ENCODE measurements at regions not wholly inside any gene's neighbourhood (a gene's known extent, or its start where the extent isn't known, plus 50 kb on each side); places are given as distances from the start of the nearest gene placed in this dataset.

DNA sequence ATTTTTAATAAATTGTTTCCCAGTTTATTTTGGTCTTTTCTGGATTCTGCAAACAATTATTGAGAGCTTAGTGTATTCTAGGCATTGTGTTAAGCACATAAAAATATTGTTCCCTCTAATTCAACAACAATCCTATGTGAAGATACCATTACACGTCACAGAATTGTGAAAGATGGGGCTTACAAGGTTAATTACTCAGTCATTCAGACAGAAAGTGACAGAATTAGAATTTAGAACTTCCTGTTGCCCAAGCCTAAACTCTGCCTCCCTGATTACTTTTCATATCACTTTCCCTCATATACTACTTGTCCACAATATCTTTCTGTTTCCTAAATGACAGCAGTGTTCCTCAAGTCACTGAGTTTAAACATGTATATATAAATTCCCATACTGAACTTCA lies 186.7 kb upstream of the VEGFC start:
- DNase-seq (ENCODE audit: low spot score) = no peak

GRCh38 chr4:176981074-176981473 lies 188.4 kb upstream of the VEGFC start:
- DNase-seq (ENCODE audit: low spot score) = no peak

DNA sequence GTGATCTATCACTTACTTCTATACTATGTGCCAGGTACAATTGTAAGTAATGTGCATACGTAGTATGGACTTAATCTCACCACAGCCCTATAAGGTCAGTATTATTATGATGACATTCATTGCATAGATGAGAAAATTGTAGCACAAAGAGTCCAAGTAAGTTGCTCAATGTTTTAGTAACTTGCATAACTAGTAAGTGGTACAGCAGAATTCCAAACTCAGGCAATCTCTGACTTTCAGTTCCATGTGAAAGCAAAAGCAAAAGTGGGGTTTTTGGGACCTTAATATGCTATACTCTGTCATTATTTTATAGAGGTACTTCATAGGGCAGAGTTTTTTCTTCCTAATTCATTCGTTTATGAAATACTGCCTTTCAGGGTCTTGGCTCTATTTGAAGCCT lies 188.8 kb upstream of the VEGFC start:
- no peak for DNase-seq (ENCODE audit: low spot score)

DNA sequence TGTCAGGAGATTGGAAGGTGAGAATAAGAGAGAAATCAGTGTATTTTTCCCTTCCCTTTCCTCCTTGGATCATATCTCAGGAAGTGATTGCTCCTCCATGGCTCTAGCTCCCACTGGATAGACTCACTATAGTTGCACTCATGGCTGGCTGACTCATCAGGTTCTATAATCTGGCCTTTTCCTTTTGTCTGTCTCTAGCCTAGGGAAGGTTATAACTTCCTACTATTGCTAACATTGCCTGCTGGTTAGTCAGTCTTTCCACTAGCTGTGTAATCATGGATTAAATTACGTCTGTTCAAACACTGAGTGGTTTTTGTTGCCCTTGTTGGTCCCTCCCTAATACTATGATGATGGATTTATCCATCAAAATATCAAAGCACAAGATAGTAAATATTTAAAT lies 195.5 kb upstream of the VEGFC start:
- DNase-seq (ENCODE audit: low spot score) = no peak

DNA sequence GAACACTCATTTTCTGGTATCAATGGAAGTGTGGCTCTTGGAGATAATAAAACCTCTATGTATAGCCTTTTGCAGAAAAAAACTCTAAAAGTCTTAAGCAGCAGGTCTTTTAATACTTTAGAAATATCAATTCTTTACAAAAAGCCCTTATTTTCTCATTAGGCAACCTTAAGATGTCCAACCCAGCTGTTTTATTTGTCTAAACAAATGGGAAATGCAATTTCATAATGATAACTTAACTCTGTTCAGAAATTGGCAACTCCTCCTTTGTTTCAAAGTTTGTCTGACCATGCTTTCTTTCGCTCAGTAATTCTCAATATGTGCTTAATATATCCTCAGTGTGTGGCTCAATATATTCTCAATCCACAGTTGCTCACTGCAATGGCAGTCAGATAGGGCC lies 196.5 kb upstream of the VEGFC start:
- DNase-seq (ENCODE audit: low spot score) = no peak

GRCh38 chr4:176999935-177000543 lies 207.3 kb upstream of the VEGFC start:
- no peak for DNase-seq (ENCODE audit: low spot score)

DNA sequence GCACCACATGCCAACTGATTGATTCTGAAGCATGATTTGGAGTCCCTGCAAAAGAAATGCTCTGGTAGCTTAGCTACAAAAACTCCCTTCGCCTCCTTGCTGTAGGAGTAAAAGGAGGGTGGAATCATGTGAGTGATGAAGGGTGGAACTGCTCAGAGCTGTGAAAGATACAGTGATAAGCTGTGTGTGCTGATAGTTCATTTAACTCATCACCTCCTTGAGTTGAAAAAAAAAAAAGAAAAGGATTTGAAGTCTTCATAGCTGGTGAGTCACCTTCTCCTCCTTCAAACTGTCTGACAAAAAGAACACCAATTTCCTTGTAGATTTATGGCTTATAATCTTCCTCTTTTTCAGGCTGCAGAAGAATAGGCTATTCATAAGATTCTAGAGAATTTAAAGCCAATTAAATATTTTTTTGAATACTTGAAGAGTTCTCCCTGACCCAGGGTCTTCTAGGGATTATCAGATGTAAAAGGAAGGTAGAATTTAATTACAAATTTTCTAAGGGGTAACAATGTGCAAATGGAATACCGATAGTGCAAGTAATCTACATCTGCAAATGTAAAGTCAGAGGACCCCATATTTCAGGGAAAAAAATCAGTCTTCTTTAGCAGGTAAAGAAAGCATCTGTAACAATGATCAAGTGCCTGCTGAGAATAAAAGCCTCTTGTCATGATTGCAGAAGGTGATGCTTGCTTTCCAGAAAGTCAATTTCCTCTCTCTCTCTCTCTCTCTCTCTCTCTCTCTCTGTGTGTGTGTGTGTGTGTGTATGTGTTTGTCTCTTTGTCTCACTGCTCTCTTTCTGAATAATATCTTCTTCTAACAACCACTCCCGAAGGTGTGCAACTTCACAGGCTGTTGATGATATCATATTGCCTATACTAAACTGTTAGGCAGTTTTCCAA lies 208.8 kb upstream of the VEGFC start:
- no peak for DNase-seq (ENCODE audit: low spot score)

- no peak for DNase-seq (ENCODE audit: low spot score)
These were observed 213.0 kb upstream of the VEGFC start for GRCh38 chr4:177005674-177006230.

GRCh38 chr4:177006331-177006730 lies 213.6 kb upstream of the VEGFC start:
- DNase-seq (ENCODE audit: low spot score) = no peak

GRCh38 chr4:177008071-177008835 lies 215.5 kb upstream of the VEGFC start:
- no peak for DNase-seq (ENCODE audit: low spot score)

DNA sequence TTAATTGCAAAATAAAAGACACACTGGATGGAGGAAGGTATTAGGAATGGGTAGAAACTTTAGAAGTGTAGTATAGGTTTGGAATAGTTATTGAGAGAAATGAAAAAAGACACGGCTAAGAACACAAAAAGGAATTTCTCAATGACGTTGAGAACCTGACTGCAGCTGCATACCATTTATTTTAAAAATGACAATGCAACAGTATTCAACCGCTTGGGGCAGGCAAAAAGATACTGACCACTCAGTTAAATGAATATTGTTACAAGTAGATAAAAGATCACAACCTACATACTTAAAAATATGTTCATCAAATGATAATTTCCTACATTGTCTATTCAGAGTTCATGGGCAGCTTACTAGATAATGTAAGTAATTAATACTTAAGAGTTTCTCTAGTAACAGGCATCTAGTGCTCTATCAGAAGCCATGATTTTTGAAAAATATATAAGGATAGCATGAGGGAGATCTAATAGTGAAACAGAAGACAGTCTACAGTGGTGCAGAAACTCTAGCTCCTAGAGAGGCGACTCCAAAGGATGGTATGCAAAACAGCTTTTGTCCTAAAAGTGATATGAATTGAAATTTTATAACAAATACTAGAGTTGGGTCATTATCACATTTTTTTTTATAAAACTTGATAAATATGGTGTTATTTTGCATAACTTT lies 216.2 kb upstream of the VEGFC start:
- no peak for DNase-seq (ENCODE audit: low spot score)

GRCh38 chr4:177010418-177010817 lies 217.7 kb upstream of the VEGFC start:
- DNase-seq (ENCODE audit: low spot score) = no peak

DNA sequence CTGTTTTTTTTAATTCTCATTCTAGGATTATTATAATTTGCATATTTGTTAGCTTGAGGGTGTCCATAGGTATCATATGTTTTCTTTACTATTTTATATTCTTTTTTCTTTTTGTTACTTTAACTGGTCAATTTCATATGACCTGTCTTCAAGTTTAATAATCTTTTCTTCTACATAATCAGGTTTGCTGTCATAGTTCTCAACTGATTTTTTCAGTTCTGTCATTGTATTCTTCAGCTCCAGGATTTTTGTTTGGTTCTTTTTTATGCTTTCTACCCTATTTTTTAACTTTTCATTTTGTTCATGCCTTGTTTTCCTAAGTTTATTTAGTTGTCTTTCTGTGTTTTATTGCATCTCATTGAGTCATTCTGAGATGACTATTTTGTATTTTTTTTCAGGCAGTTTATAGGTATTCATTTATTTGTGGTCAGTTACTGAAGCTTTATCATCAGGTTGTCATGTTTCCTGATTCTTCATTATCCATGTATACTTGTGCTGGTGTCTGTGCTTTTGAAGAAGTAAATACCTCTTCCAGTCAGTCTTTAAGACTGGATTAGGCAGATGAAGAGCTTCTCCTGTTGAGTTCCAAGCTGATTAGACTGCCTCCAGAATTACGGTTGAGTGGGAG lies 220.3 kb upstream of the VEGFC start:
- DNase-seq (ENCODE audit: low spot score) = no peak

DNA sequence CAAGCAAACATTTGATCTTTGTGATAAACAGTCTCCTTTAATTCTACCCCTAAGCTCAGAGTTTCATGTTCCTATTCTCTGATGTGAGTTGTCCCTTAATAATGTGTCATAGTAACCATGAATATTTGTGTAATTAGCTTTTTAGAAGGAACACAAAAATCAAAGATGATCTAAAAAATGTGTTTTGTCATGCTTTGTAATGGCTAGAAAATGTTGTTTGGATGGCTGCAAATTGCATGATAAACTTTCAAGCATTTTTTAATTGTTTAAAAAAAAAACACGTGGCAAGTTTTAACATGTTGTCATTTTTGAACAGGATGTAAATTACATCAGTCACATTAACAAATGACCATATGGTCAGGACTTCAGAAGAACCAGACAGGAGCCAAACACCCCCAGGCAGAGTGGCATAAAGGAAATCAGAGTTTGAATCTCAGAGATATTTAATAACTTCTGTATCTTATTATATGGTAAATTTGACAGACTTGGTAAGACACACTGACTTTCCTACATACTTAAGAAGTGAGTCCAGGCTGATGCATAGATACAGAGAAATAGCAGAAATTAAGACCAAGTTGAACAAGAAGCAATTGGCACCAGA lies 223.9 kb upstream of the VEGFC start:
- no peak for DNase-seq (ENCODE audit: low spot score)

GRCh38 chr4:177023951-177024350 lies 231.2 kb upstream of the VEGFC start:
- DNase-seq (ENCODE audit: low spot score) = no peak

DNA sequence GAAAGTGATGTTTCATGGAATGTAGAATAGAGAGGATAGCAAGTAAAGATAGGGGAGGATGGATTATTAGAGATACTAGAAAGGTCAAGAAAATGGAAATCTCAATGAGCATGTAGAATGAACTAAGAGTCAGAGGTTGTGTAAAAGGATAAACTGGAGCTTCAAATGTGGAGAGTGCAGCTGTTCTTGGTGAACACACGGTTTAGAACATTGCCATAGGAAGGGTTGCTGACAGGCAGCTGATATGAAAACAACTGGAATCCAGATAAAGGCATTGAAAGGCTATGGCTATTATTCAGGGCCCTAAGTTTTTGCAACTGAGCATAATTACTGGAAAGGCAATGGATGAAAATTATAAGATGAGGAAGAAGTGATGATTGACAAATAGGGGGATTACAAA lies 239.6 kb upstream of the VEGFC start:
- DNase-seq (ENCODE audit: low spot score) = no peak

GRCh38 chr4:177033135-177033534 lies 240.4 kb upstream of the VEGFC start:
- no peak for DNase-seq (ENCODE audit: low spot score)

DNA sequence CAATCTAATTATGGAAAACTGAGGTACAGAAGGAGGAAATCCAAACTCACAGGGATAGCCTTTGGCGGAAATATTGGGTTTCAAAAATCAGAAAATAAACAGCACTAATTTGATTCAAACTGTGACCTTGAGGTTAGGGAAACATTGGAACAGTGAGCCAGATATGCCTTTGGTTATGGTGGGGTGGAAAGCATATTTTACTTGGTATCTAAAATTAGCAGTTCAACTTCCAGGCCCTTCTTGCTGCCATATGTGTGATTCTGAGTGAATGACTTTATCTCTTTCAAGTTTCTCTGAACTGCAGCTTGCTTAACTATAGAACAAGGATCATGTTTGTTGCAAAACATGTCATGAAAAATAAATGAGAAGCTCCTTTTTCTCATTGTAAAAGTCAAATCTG lies 240.9 kb upstream of the VEGFC start:
- no peak for DNase-seq (ENCODE audit: low spot score)

DNA sequence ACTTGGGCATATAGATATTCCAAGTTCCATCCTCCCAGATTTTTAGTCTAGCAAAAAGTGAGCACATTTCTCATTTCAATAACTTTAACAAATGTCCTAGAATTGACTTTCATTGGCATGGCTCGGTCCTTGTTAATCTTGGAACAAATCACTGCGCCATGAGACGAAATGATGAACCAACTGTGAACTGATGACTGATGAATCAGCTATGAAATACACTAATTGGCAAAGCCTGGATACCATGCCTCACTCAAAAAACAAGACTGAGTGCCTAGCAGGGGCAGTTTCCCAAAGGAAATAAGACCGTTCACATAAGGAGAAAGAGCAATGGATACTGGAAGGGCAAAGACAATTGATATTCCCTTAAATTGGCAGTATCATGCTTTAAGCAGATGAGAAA lies 248.6 kb upstream of the VEGFC start:
- no peak for DNase-seq (ENCODE audit: low spot score)

GRCh38 chr4:177047070-177047850 lies 254.5 kb upstream of the VEGFC start:
- peak; percentile 67 for DNase-seq (ENCODE audit: low spot score)

DNA sequence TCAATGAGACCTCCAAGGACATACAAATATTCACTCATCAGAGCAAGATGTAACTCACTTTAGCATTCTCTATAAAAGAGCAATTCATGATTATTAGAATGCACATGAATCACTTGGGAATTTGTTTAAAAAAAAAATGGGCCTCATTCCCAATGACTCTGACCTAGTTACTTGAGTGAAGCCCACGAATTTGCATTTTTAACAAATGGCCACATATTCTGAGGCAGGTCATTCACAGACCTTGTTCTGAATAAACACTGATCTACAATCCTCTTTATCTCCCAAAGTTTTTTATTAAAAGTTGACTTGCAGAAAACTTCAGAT lies 255.1 kb upstream of the VEGFC start:
- DNase-seq (ENCODE audit: low spot score) = peak; percentile 21

All from globus pallidus (tissue), 1 donor.